Right ventricle myocardium inferior (tissue), 1 donor: ENCODE measurements at regions not wholly inside any gene's neighbourhood (a gene's known extent, or its start where the extent isn't known, plus 50 kb on each side); places are given as distances from the start of the nearest gene placed in this dataset.
"Not testable (repeated sequence)": the region's sequence is repeated elsewhere in the genome, so short reads cannot be mapped to it uniquely, and the experiment has no call there.

Source experiments
- ATAC-seq: fragments of 200-7000 bp; cut with Tn5 transposase; one replicate; pipeline ENCODE4 v1.9.1; 2020; ENCODE audit warnings: mild to moderate bottlenecking, moderate library complexity
- DNase-seq: peaks from one replicate; pipeline ENCODE4 v3.0.0; 2021; ENCODE audit errors: missing footprints
- intact Hi-C: fragments of 100-400 bp; cut with DNase I; formaldehyde crosslinking; loops from one replicate; pipeline ENCODE4 v1.11.0; 2022
- donor health status: DM: no; HTN: yes; CAD: no; lungs with severe emphysema.

DNA sequence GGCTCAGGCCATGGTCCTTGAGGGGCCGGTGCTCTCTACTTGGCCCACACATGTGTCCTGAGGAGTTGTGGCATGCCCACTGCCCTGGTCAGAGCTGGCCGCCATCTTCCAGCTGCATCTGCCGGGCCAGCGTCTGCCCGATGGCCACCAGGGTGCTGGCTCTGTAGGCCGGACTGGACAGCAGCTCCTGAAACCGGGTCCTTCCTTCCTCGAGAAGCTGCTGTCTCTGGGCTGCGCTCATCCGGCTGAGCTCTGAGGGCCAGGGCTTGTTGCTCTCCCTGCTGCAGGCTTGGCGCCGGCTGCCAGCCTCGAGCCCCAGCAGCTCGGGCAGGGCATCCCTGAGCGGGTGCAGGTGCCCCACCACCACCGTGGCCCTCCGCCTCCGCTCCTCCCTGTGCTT lies 182.1 kb downstream of the POTEC start:
- DNase-seq, intact Hi-C loops: not testable (repeated sequence)

DNA sequence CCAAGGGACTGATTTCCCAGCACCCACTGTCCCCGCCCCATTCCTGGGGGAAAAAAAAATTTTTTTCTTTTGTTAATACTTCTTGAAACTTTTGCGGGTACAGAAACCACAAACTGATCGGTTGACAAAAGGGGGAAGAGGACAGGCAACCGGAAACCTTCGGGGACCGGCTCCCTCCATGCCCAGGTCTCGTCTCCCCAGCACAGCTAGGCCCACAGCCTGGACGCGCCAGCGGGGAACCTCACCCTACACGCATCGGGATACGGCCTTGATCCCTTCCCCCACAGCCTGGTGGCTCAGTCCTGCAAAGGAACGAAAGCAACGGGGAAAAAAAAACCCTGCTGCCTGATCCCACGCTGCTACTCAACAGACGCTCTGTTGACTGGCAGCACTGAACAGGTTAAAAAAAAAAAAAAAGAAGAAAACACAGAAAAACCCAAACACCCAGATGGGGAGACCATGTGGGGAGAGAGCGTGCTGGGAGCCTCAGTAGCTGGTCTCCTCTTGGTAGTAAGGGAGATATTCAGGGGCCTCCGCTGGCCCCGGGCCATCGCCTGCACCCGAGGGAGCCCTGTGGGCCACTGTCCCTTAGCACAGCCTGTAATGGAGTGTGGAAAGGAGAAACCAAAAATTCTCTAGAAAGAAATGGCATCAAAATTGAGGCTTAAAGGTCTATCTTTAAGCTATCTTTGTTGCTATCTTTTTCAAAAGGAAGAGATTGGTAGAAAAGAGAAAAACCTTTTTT lies 185.7 kb downstream of the POTEC start:
- intact Hi-C loops, ATAC-seq: not testable (repeated sequence)

More for the DNA sequence above, 182.1 kb downstream of the POTEC start:
- ATAC-seq: not testable (repeated sequence)

DNA sequence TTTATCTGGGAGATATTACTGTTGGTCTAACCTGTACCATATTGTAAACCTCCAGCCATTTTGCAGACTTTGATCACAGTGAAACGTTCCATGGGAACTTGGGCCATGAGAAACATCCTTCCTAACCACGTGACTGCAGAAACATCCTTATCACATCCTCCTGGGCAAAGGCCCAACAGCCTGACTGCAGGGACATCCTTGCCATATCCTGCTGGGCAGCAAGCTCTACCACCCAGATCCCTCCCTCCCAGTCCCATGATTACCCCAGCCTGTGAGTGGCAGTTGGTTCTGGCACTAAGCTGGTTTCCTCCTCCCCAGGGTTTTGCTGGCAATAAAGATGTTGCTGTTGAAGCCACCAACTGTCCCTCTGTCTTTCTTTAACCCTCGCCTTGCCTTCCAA lies 201.2 kb downstream of the POTEC start:
- ATAC-seq, DNase-seq, intact Hi-C loops: not testable (repeated sequence)

More for the DNA sequence above, 185.7 kb downstream of the POTEC start:
- not testable (repeated sequence) for DNase-seq

DNA sequence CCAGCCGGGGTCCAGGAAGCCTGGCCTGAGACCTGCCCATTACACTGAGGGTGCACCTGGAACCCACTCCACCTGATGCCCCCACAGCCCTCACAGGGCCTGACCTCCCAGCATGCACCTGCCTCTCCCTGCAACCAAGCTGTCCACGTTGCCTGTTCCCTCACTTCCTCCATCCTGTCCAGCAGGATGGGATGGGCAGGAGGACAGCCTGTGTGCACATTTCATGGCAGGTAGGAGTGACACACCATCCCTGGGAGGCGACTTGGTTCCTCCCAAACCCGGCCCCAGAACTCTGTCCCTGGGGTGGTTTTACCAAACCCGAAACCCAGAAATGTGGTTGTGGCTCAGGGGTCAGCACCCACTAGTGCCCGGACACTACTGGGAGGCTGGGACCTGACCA lies 203.8 kb upstream of the ZNF519 start:
- intact Hi-C loops, ATAC-seq, DNase-seq: not testable (repeated sequence)

DNA sequence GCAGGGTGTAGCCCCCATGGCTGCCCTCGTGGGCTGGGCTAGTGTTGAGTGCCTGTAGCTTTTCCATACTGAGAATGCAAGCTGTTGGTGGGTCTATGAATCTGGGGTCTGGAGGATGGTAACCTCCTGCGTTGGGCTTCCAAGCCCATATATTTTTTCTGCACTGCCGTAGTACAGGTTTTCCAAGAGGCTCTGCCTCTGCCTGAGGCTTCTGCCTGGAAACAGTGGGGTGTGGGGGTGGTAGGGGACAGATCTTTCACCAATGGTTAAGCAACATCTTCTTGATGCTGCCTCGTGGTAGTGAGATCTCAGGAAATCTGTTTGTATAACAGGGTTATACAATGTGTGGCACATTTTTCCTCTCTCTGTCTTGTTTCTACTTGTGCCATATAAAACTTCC lies 189.0 kb upstream of the ZNF519 start:
- intact Hi-C loops, ATAC-seq, DNase-seq: not testable (repeated sequence)

DNA sequence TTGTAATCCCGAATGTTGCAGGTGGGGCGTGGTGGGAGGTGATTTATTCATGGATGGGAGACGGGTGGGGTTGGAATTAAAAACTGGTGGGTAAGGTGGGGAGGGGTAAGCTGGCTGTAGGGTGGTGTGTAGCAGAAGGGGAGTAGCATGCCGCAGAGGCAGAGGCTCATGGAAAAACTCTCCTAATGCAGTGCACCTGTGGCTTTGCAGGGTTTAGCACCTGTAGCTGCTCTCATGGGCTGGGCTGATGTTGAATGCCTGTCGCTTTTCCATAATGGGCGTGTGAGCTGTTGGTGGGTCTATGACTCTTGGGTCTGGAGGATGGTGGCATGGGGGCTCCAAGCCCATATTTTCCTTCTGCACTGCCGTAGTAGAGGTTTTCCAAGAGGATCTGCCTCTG lies 169.0 kb upstream of the ZNF519 start:
- ATAC-seq, intact Hi-C loops, DNase-seq: not testable (repeated sequence)

DNA sequence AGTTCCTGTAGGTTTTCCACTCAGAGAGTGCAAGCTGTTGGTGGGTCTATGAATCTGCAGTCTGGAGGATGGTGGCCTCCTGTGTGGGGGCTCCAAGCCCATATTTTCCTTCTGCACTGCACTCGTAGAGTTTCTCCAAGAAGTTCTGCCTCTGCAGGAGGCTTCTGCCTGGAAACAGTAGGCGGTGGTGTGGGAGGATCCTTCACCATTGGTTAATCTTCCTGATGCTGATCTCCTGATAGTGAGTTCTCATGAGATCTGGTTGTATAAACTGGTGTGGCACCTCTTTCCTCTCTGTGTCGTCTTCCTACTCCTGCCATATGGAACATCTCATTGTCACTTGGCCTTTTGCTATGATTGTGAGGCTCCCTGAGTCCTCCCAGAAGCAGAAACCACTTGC lies 162.8 kb upstream of the ZNF519 start:
- ATAC-seq, intact Hi-C loops, DNase-seq: not testable (repeated sequence)

DNA sequence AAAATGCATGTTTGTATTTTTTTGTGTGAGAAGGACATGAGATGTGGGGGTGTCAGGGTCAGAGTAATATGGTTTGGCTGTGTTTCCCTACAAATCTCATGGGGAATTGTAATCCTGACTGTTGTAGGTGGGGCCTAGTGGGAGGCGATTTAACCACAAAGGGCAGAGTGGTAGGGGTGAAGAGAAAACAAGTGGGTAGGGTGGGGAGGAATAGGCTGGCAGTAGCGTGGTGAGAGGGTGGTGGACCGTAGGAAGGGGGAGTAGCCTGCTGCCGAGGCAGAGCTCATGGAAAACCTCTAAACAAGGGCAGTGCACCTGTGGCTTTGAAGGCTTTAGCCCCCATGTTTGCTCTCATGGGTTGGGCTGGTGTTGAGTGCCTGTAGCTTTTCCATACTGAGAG lies 152.8 kb upstream of the ZNF519 start:
- DNase-seq (no peak), ATAC-seq (no peak)
- intact Hi-C loops: no loop called here

DNA sequence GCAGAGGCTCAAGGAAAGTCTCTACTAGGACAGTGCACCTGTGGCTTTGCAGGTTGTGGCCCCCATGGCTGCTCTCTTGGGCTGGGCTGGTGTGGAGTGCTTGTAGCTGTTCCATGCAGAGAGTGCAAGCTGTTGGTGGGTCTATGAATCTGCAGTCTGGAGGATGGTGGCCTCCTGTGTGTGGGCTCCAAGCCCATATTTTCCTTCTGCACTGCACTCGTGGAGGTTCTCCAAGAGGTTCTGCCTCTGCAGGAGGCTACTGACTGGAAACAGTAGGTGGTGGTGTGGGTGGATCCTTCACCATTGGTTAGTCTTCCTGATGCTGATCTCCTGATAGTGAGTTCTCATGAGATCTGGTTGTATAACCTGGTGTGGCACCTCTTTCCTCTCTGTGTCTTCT lies 143.2 kb upstream of the ZNF519 start:
- DNase-seq, ATAC-seq, intact Hi-C loops: not testable (repeated sequence)

DNA sequence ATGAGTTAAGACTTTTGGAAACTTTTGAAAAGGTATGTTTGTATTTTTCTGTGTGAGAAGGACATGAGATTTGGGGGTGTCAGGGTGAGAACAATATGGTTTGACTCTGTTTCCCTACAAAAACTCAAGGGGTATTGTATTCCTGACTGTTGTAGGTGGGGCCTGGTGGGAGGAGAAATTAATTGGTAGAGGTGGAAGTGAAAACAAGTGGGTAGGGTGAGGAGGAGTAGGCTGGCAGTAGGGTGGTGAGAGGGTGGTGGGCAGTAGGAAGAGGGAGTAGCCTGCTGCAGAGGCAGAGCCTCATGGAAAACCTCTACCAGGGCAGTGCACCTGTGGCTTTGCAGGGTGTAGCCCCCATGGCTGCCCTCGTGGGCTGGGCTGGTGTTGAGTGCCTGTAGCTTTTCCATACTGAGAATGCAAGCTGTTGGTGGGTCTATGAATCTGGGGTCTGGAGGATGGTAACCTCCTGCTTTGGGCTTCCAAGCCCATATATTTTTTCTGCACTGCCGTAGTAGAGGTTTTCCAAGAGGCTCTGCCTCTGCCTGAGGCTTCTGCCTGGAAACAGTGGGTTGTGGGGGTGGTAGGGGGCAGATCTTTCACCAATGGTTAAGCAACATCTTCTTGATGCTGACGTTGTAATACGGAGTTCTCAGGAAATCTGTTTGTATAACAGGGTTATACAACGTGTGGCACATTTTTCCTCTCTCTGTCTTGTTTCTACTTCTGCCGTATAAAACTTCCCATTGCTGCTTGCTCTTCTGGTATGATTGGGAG lies 133.6 kb upstream of the ZNF519 start:
- ATAC-seq, DNase-seq, intact Hi-C loops: not testable (repeated sequence)

DNA sequence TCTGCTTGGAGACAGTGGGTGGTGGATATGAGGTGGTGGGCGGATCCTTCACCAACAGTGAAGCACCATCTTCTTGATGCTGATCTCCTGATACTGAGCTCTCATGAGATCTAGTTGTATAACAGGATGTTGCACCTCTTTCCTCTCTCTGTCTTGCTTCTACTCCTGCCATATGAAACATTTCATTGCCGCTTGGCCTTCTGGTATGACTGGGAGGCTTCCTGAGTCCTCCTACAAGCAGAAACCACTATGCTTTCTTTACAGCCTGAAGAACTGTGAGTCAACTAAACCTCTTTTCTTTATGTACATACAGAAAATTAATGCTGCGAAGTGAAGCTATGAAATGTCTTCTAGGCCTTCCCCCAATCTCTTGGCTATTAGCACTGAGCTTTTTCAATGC lies 130.6 kb upstream of the ZNF519 start:
- DNase-seq, intact Hi-C loops, ATAC-seq: not testable (repeated sequence)

DNA sequence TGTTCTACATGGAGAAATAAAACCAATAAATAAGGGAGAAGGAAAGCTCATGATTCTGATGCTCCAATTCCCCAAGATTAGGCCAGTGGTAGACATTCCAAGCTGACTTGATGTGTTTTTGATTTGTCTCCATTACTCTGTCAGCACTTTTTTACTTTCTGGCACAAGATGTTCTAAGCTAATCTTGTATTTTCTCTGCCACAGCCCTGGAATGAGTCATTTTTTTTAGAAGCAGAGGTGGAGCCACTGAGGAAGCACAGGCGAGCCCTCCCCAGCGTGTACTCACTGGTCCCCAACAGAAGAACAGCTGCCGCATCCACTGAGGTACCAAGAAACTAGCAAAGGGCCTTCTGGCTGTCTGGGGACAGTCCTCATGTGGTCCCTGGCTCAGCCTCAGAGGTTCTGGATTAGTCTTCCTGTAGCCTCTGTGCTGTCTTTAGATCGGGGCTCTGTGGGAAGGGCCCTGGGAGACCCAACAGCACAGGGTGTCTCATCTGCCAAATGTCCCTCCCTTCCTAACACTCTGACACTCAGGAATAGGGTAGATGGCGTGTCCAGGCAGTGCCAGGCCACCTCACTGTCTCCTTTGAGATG lies 117.9 kb upstream of the ZNF519 start:
- DNase-seq, intact Hi-C loops, ATAC-seq: not testable (repeated sequence)

DNA sequence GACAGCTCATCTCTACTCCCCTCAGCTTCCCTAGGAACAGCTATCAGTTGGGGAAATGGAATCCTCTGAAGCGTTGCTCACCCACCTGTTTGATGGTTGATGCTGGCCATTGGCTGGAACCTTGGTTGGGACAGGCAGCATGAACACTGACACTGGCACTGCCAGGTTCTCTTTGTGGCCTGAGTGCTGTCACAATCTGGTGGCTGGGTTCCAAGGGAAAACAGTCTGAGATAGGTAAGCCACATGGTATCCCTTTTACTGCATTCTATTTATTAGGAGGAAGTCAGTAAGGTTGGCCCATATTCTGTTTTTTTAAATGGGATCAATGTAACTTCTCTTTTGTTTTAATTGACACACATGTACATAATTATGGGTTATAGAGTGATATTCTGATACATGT lies 107.0 kb upstream of the ZNF519 start:
- ATAC-seq, intact Hi-C loops, DNase-seq: not testable (repeated sequence)

DNA sequence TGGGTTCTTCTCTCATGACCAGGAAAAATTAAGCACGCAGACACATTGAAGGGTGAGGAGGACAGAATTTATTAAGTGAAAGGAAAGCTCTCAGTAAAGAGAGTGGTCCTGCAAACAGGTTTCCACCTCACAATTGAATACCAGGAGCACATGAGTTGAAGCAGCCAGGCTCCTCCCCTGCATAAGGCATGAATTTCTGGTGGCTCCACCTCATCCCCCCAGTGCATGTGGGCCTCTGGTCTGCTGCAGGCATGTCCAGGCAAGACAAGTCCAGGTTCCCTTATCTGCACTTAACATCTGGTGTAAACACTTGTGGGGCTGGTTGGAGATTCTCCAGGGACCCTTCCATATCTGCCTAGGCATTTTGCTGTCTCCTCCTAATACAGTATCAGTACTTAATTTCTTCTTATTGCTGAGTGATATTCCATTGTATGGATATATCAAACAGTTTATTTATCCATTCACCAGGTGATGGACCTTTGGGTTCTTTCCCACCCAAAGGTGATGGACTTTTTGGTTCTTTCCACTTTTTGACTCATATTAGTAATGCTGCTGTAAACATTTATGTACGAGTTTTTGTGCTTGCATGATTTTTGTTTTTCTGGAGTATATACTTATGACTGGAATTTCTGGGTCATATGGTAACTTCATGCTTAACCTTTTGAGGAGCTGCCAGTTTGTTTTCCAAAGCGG lies 104.3 kb upstream of the ZNF519 start:
- DNase-seq, intact Hi-C loops, ATAC-seq: not testable (repeated sequence)

DNA sequence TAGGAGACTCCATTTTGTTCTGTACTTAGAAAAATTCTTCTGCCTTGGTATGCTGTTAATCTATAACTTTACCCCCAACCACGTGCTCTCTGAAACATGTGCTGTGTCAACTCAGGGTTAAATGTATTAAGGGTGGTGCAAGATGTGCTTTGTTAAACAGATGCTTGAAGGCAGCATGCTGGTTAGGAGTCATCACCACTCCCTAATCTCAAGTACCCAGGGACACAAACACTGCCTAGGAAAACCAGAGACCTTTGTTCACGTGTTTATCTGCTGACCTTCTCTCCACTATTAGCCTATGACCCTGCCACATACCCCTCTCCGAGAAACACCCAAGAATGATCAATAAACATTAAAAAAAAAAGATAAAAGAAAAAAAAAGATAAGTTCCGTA lies 93.0 kb upstream of the ZNF519 start:
- DNase-seq, ATAC-seq, intact Hi-C loops: not testable (repeated sequence)

DNA sequence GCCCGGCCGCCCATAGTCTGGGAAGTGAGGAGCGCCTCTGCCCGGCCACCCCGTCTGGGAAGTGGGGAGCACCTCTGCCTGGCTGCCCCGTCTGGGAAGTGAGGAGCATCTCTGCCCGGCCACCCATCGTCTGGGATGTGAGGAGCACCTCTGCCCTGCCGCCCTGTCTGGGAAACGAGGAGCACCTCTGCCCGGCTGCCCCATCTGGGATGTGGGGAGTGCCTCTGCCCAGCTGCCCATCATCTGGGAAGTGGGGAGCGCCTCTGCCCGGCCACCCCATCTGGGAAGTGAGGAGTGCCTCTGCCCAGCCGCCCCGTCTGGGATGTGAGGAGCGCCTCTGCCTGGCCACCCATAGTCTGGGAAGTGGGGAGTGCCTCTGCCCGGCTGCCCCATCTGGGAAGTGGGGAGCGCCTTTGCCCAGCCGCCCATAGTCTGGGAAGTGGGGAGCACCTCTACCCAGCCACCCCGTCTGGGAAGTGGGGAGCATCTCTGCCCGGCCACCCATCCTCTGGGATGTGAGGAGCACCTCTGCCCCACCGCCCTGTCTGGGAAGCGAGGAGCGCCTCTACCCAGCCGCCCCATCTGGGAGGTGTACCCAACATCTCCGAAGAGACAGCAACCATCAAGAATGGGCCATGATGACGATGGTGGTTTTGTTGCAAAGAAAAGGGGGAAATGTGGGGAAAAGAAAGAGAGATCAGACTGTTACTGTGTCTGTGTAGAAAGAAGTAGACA lies 92.5 kb upstream of the ZNF519 start:
- ATAC-seq, intact Hi-C loops: not testable (repeated sequence)
- DNase-seq: peak; percentile 30

DNA sequence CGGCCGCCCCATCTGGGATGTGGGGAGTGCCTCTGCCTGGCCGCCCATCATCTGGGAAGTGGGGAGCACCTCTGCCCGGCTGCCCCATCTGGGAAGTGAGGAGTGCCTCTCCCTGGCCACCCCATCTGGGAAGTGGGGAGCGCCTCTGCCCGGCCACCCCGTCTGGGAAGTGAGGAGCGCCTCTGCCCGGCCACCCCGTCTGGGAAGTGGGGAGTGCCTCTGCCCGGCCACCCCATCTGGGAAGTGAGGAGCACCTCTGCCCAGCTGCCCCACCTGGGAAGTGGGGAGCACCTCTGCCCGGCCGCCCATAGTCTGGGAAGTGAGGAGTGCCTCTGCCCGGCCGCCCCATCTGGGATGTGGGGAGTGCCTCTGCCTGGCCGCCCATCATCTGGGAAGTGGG lies 91.7 kb upstream of the ZNF519 start:
- DNase-seq: peak; percentile 54
- ATAC-seq, intact Hi-C loops: not testable (repeated sequence)

DNA sequence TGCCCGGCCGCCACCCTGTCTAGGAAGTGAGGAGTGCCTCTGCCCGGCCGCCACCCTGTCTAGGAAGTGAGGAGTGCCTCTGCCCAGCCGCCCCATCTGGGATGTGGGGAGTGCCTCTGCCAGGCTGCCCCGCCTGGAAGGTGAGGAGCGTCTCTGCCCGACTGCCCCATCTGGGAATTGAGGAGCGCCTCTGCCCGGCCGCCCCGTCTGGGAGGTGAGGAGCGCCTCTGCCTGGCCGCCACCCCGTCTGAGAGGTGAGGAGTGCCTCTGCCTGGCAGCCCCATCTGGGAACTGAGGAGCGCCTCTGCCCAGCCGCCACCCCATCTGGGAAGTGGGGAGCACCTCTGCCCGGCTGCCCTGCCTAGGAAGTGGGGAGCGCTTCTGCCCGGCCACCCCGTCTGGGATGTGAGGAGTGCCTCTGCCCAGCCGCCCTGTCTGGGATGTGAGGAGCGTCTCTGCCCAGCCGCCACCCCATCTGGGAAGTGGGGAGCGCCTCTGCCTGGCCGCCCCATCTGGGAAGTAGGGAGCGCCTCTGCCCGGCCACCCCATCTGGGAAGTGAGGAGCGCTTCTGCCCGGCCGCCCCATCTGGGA lies 91.1 kb upstream of the ZNF519 start:
- intact Hi-C loops, ATAC-seq: not testable (repeated sequence)
- DNase-seq: peak; percentile 45
